Hepatocyte (in vitro differentiated cells): ENCODE measurements at regions not wholly inside any gene's neighbourhood (a gene's known extent, or its start where the extent isn't known, plus 50 kb on each side); places are given as distances from the start of the nearest gene placed in this dataset.

Experiments used
- EZH2 ChIP-seq: fragments of 200-600 bp; sonication (generic); IDR thresholded peaks from 2 replicates; pipeline ENCODE4 v1.6.1; 2016; ENCODE audit warnings: antibody characterized with exemption, mild to moderate bottlenecking, borderline replicate concordance
- TF ChIP-seq, protein P1 (sequence below): fragments of 200-600 bp; sonication (generic); IDR thresholded peaks from 2 replicates; pipeline ENCODE4 v1.5.1; 2016; ENCODE audit warnings: antibody characterized with exemption, mild to moderate bottlenecking; ENCODE audit not compliant: poor library complexity

GRCh38 chr4:173680278-173680677, 150.2 kb upstream of the HAND2 start:
- TF ChIP-seq, protein P1, sequence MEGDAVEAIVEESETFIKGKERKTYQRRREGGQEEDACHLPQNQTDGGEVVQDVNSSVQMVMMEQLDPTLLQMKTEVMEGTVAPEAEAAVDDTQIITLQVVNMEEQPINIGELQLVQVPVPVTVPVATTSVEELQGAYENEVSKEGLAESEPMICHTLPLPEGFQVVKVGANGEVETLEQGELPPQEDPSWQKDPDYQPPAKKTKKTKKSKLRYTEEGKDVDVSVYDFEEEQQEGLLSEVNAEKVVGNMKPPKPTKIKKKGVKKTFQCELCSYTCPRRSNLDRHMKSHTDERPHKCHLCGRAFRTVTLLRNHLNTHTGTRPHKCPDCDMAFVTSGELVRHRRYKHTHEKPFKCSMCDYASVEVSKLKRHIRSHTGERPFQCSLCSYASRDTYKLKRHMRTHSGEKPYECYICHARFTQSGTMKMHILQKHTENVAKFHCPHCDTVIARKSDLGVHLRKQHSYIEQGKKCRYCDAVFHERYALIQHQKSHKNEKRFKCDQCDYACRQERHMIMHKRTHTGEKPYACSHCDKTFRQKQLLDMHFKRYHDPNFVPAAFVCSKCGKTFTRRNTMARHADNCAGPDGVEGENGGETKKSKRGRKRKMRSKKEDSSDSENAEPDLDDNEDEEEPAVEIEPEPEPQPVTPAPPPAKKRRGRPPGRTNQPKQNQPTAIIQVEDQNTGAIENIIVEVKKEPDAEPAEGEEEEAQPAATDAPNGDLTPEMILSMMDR = no peak
- TF ChIP-seq EZH2 = no peak
